ENCODE measurements at regions not wholly inside any gene's neighbourhood (a gene's known extent, or its start where the extent isn't known, plus 50 kb on each side); places are given as distances from the start of the nearest gene placed in this dataset.
"Not testable (repeated sequence)": the region's sequence is repeated elsewhere in the genome, so short reads cannot be mapped to it uniquely, and the experiment has no call there.

DNA sequence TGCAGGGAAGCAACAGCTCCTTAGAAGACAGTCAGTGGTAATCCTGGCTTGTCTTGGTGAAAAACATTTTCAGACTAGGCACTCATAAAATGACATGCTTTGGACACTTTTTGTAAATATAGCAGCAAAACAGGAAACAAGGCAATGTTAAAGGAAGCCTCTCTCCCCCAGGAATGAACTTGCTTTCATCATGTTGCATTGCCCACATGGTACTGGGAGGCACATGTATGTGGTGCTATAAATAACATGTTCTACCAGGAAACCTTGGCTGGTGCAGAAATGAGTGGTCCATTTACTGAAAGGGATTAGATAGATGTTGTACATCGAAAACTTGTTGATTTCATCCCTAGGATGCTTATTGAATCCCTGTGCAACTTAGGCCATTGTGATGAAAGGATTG, 121.4 kb upstream of the RREB1 start:
- Histone ChIP-seq H3K9me3 (no peaks in the 10 kb centered on the region), H3K27me3 (no peaks in the 10 kb centered on the region), H3K36me3 (no peaks in the 10 kb centered on the region), H3K4me1 (no peaks in the 10 kb centered on the region), H3K4me3 (no peak overlapping the region), H3K27ac (no peak overlapping the region)
- DNase-seq: no peak
- TF ChIP-seq POLR2A (IDR thresholded peaks at IDR 0.05) (no peak), POLR2AphosphoS5 (IDR thresholded peaks at IDR 0.05) (no peak)
- TF ChIP-seq, protein P1, sequence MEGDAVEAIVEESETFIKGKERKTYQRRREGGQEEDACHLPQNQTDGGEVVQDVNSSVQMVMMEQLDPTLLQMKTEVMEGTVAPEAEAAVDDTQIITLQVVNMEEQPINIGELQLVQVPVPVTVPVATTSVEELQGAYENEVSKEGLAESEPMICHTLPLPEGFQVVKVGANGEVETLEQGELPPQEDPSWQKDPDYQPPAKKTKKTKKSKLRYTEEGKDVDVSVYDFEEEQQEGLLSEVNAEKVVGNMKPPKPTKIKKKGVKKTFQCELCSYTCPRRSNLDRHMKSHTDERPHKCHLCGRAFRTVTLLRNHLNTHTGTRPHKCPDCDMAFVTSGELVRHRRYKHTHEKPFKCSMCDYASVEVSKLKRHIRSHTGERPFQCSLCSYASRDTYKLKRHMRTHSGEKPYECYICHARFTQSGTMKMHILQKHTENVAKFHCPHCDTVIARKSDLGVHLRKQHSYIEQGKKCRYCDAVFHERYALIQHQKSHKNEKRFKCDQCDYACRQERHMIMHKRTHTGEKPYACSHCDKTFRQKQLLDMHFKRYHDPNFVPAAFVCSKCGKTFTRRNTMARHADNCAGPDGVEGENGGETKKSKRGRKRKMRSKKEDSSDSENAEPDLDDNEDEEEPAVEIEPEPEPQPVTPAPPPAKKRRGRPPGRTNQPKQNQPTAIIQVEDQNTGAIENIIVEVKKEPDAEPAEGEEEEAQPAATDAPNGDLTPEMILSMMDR (IDR thresholded peaks at IDR 0.05): no peak
- WGBS, 5 donors: 83 to 94% (median 86%) methylated on average over 1 of the region's 1 CpG
- intact Hi-C loops (cut with DNase I; ENCODE audit: low total_unique reads): no loop called here

DNA sequence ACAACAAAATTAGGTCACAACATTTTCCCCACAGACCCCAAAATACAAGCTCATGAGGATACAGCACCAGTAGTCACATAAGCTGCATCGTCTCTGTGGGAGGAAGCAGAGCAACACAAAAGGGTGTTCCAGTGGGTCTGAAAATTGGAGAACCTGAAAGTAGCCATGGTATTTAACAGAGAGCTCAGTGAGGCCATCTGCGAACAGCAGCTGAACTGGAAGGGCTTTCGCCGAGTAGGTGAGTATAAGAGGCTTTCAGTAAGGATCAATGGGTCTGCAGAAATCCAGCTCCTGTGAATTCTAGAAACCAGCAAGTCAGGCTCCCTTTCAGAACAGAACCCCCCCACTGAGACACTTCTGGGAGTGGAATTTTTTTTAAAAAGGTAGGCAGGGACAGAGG, 120.0 kb upstream of the RREB1 start:
- Histone ChIP-seq H3K4me3 (no peak overlapping the region), H3K27me3 (no peaks in the 10 kb centered on the region), H3K4me1 (no peaks in the 10 kb centered on the region), H3K27ac (no peak overlapping the region), H3K36me3 (no peaks in the 10 kb centered on the region), H3K9me3 (no peaks in the 10 kb centered on the region)
- DNase-seq: no peak
- WGBS, 5 donors: 80 to 90% (median 85%) methylated on average over 4 of the region's 4 CpGs
- intact Hi-C loops (cut with DNase I; ENCODE audit: low total_unique reads): no loop called here
- TF ChIP-seq POLR2AphosphoS5 (IDR thresholded peaks at IDR 0.05): no peak
- TF ChIP-seq, protein P1 (IDR thresholded peaks at IDR 0.05): no peak
- no peak for TF ChIP-seq POLR2A (IDR thresholded peaks at IDR 0.05)
- no peak for TF ChIP-seq EP300 (IDR thresholded peaks at IDR 0.05)

DNA sequence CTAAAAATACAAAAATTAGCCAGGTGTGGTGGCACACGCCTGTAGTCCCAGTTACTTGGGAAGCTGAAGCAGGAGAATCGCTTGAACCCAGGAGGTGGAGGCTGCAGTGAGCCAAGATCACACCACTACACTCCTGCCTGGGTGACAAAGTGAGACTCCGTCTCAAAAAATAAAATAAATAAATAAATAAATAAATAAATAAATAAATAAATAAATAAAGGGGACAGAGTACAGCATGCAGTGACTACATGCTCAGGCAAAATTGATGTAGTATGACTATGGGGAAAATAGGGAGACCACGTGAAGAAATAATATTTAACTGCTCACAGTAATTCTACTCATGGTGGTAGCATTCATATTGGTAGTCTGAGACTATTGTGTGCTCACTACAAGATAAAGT, 117.7 kb upstream of the RREB1 start:
- H3K36me3 ChIP-seq; H3K9me3 ChIP-seq; H3K27ac ChIP-seq; H3K4me3 ChIP-seq; intact Hi-C loops (cut with DNase I; ENCODE audit: low total_unique reads); H3K27me3 ChIP-seq; H3K4me1 ChIP-seq; DNase-seq: not testable (repeated sequence)
- 94 to 100% (median 95%) methylated on average over 4 of the region's 4 CpGs for WGBS, 5 donors

DNA sequence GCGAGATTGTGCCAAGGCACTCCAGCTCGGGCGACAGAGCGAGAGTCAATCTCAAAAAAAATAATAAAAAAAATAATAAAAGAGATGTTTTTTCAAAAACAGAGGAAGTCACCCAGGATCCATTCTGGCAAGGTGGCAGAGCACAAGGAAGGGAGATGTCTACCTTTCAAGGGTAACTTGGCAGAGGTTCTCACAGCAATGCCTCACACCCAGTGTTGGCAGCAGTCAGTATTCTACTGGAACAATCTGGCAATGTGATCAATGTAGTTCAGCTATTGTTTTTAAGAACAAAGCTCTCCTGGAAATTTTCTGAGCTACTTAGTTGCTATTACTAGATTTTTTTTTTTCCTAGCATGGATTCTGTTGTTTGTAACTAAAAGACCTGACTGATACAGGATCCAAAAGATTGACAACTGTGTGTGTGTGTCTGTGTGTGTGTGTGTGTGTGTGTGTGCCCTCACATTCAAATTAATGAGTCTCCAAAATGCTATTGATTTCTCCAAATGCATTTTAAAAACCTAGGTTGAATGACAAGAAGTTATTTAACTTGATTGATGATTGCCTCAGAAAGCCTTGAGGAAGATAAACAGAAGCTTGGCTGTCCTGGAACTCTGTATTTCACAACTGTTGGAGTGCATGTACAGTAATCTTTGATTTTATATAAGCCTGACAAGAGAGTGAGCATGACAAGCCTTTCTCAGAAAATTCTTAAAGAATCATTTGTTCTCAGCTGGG, 114.1 kb upstream of the RREB1 start:
- WGBS, 5 donors: 91 to 98% (median 98%) methylated on average over 4 of the region's 4 CpGs
- no peaks in the 10 kb centered on the region for H3K4me1 ChIP-seq
- TF ChIP-seq POLR2AphosphoS5 (IDR thresholded peaks at IDR 0.05): no peak
- TF ChIP-seq, protein P1 (IDR thresholded peaks at IDR 0.05): no peak
- no peaks in the 10 kb centered on the region for H3K27me3 ChIP-seq
- H3K9me3 ChIP-seq: no peaks in the 10 kb centered on the region
- DNase-seq: no peak
- H3K4me3 ChIP-seq: no peak overlapping the region
- H3K36me3 ChIP-seq: no peaks in the 10 kb centered on the region
- no peak overlapping the region for H3K27ac ChIP-seq
- intact Hi-C loops (cut with DNase I; ENCODE audit: low total_unique reads): no loop called here

DNA sequence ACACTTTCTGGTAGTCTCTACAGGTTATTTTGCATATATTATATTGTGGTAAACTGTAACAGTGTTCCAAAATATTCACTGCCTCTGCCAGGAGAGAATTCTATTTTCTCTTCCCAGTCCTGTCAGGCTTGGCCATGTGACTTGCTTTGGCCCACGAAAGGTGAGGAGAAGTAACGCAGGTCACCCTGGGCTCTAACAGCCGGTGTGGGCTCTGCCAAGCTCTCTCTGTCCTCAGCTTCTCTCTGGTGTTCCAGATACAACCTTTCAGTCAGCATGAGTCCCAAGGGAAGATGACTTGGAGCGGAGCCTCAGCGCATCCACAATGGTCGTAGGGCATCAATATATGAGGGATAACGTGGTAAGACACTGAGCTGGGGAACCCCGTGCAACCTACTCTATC, 113.0 kb upstream of the RREB1 start:
- TF ChIP-seq POLR2AphosphoS5 (IDR thresholded peaks at IDR 0.05) (no peak), EP300 (IDR thresholded peaks at IDR 0.05) (no peak), POLR2A (IDR thresholded peaks at IDR 0.05) (no peak)
- TF ChIP-seq, protein P1 (IDR thresholded peaks at IDR 0.05): no peak
- Histone ChIP-seq H3K4me3 (no peak overlapping the region), H3K36me3 (no peaks in the 10 kb centered on the region), H3K9me3 (no peaks in the 10 kb centered on the region), H3K4me1 (no peaks in the 10 kb centered on the region), H3K27me3 (no peaks in the 10 kb centered on the region), H3K27ac (no peak overlapping the region)
- WGBS, 5 donors: 91 to 94% (median 92%) methylated on average over 8 of the region's 8 CpGs
- DNase-seq: no peak
- intact Hi-C loops (cut with DNase I; ENCODE audit: low total_unique reads): no loop called here

All from stomach (tissue), 8 donors.